IMR-90 (cell line): ENCODE measurements at regions not wholly inside any gene's neighbourhood (a gene's known extent, or its start where the extent isn't known, plus 50 kb on each side); places are given as distances from the start of the nearest gene placed in this dataset.

Experiments
- ATAC-seq: fragments of 200-7000 bp; cut with Tn5 transposase; 2 replicates; pipeline ENCODE4 v1.9.1; 2020; ENCODE audit warnings: low read depth, mild to moderate bottlenecking, moderate library complexity
- BruUV-seq: library from RNA; stranded (reverse); fragments of 400-500 nt; replicated peaks from 2 replicates; lab custom pipeline; 2021; lab: Mats Ljungman, UMichigan
- CTCF ChIA-PET: fragments of 300-600 bp; formaldehyde crosslinking; extraction: SDS; loops from one replicate; lab custom pipeline; 2021; ENCODE audit warnings: antibody characterized with exemption; lab: Yijun Ruan, JAX
- POLR2A ChIA-PET: fragments of 300-600 bp; sonication (Branson Sonifier 250); formaldehyde crosslinking; loops from one replicate; lab custom pipeline; 2022; ENCODE audit warnings: antibody characterized with exemption; ENCODE audit not compliant: unreplicated experiment; lab: Charles Lee
- DNase-seq: peaks from one replicate; pipeline ENCODE4 v3.0.0; 2013
- H2AFZ ChIP-seq: replicated peaks from 2 replicates; pipeline ENCODE3; 2013; ENCODE audit warnings: low read length, mild to moderate bottlenecking; ENCODE audit not compliant: poor library complexity
- H2AK5ac ChIP-seq: 2 replicates; pipeline ENCODE4 v1.6.1; 2013; ENCODE audit warnings: low read depth, low read length, inconsistent platforms
- H2AK9ac ChIP-seq: replicated peaks from 2 replicates; pipeline ENCODE3; 2013; ENCODE audit warnings: mild to moderate bottlenecking, low read depth, low read length, moderate library complexity; ENCODE audit not compliant: poor library complexity
- H2BK120ac ChIP-seq: 2 replicates; pipeline ENCODE4 v1.6.1; 2013; ENCODE audit warnings: low read depth, low read length, inconsistent platforms
- H2BK15ac ChIP-seq: 3 replicates; pipeline ENCODE4 v1.6.1; 2013; ENCODE audit warnings: low read depth, low read length, inconsistent platforms
- H2BK20ac ChIP-seq: 2 replicates; pipeline ENCODE4 v1.6.1; 2013; ENCODE audit warnings: low read depth, mild to moderate bottlenecking, inconsistent platforms, low read length, moderate library complexity
- H2BK5ac ChIP-seq: 2 replicates; pipeline ENCODE4 v1.6.1; 2013; ENCODE audit warnings: mild to moderate bottlenecking, low read depth, low read length, inconsistent platforms; ENCODE audit not compliant: poor library complexity, severe bottlenecking
- H3K14ac ChIP-seq: replicated peaks from 2 replicates; pipeline ENCODE4 v1.6.1; 2013; ENCODE audit warnings: low read depth, low read length, inconsistent platforms
- H3K18ac ChIP-seq: 2 replicates; pipeline ENCODE4 v1.6.1; 2013; ENCODE audit warnings: low read depth, low read length, control low read depth
- H3K23ac ChIP-seq: 2 replicates; pipeline ENCODE4 v1.6.1; 2013; ENCODE audit warnings: low read depth, low read length, inconsistent platforms
- H3K27ac ChIP-seq: 2 replicates; pipeline ENCODE4 v1.5.1; 2013; ENCODE audit warnings: mild to moderate bottlenecking, control low read depth, low read length; ENCODE audit not compliant: insufficient read depth
- H3K27me3 ChIP-seq: 2 replicates; pipeline ENCODE4 v1.6.1; 2013; ENCODE audit warnings: low read length; ENCODE audit not compliant: control insufficient read depth, insufficient read depth
- H3K36me3 ChIP-seq: 2 replicates; pipeline ENCODE4 v1.6.1; 2013; ENCODE audit warnings: low read length, mixed read lengths; ENCODE audit not compliant: control insufficient read depth, insufficient read depth
- H3K4ac ChIP-seq: 2 replicates; pipeline ENCODE4 v1.6.1; 2013; ENCODE audit warnings: low read depth, low read length, inconsistent platforms
- H3K4me1 ChIP-seq: 2 replicates; pipeline ENCODE4 v1.6.1; 2013; ENCODE audit warnings: low read length, mixed read lengths; ENCODE audit not compliant: control insufficient read depth, insufficient read depth
- H3K4me2 ChIP-seq: 2 replicates; pipeline ENCODE4 v1.6.1; 2013; ENCODE audit warnings: low read depth, mild to moderate bottlenecking, control low read depth, low read length, moderate library complexity
- H3K4me3 ChIP-seq: 2 replicates; pipeline ENCODE4 v1.5.1; 2013; ENCODE audit warnings: low read depth, mild to moderate bottlenecking, control low read depth, low read length, moderate library complexity; ENCODE audit not compliant: insufficient read depth
- H3K56ac ChIP-seq: 2 replicates; pipeline ENCODE4 v1.6.1; 2013; ENCODE audit warnings: low read length, inconsistent platforms; ENCODE audit not compliant: insufficient read depth; ENCODE audit errors: extremely low read depth
- H3K79me1 ChIP-seq, 2 experiments: 2 replicates each; pipeline ENCODE4 v1.6.1; 2013; ENCODE audit warnings: low read length in 2 of 2, inconsistent platforms in 1 of 2, low read depth in 1 of 2
- H3K9ac ChIP-seq: 2 replicates; pipeline ENCODE4 v1.6.1; 2013; ENCODE audit warnings: low read depth, low read length, control low read depth
- H3K9me1 ChIP-seq: 2 replicates; pipeline ENCODE4 v1.6.1; 2013; ENCODE audit warnings: low read length, inconsistent platforms; ENCODE audit not compliant: insufficient read depth
- H3K9me3 ChIP-seq: 2 replicates; pipeline ENCODE4 v1.6.1; 2013; ENCODE audit warnings: low read length; ENCODE audit not compliant: control insufficient read depth, insufficient read depth
- H4K20me1 ChIP-seq: 2 replicates; pipeline ENCODE4 v1.6.1; 2013; ENCODE audit warnings: low read length, inconsistent platforms; ENCODE audit not compliant: insufficient read depth
- H4K5ac ChIP-seq: 2 replicates; pipeline ENCODE4 v1.6.1; 2013; ENCODE audit warnings: mild to moderate bottlenecking, low read depth, low read length, control low read depth
- H4K8ac ChIP-seq, 2 experiments: 2 replicates each; pipeline ENCODE4 v1.6.1; 2013; ENCODE audit warnings: low read depth in 2 of 2, low read length in 2 of 2, control low read depth in 1 of 2, inconsistent platforms in 1 of 2
- H4K91ac ChIP-seq: 2 replicates; pipeline ENCODE4 v1.6.1; 2013; ENCODE audit warnings: low read depth, low read length, inconsistent platforms; ENCODE audit not compliant: insufficient read depth
- BHLHE40 ChIP-seq: fragments of 150-350 bp; IDR thresholded peaks from 2 replicates; pipeline ENCODE4 v1.6.1; 2016; ENCODE audit warnings: mild to moderate bottlenecking, low read depth, low read length
- CEBPB ChIP-seq: IDR thresholded peaks from 2 replicates; pipeline ENCODE4 v1.6.1; 2012; ENCODE audit warnings: low read depth, low read length, improper control_type of control experiment
- CHD1 ChIP-seq: IDR thresholded peaks from 2 replicates; pipeline ENCODE4 v1.6.1; 2012; ENCODE audit warnings: low read depth, low read length, improper control_type of control experiment
- FOS ChIP-seq: fragments of 150-350 bp; IDR thresholded peaks from 2 replicates; pipeline ENCODE4 v1.6.1; 2016; ENCODE audit warnings: low read depth, low read length
- MAFK ChIP-seq: IDR thresholded peaks from 2 replicates; pipeline ENCODE4 v1.6.1; 2012; ENCODE audit warnings: low read depth, low read length, improper control_type of control experiment
- MAZ ChIP-seq: IDR thresholded peaks from 2 replicates; pipeline ENCODE4 v1.6.1; 2012; ENCODE audit warnings: low read depth, mild to moderate bottlenecking, low read length, improper control_type of control experiment, moderate library complexity, borderline replicate concordance
- MXI1 ChIP-seq: IDR thresholded peaks from 2 replicates; pipeline ENCODE4 v1.6.1; 2012; ENCODE audit warnings: low read depth, mild to moderate bottlenecking, low read length, moderate library complexity, borderline replicate concordance
- NFE2L2 ChIP-seq: fragments of 150-350 bp; IDR thresholded peaks from 2 replicates; pipeline ENCODE4 v1.6.1; 2016; ENCODE audit warnings: low read depth, mild to moderate bottlenecking, low read length
- POLR2A ChIP-seq: IDR thresholded peaks from 2 replicates; pipeline ENCODE4 v1.6.1; 2012; ENCODE audit warnings: mild to moderate bottlenecking, low read depth, low read length
- RAD21 ChIP-seq: IDR thresholded peaks from 2 replicates; pipeline ENCODE4 v1.6.1; 2012; ENCODE audit warnings: low read length, improper control_type of control experiment
- RCOR1 ChIP-seq: IDR thresholded peaks from 2 replicates; pipeline ENCODE4 v1.6.1; 2012; ENCODE audit warnings: mild to moderate bottlenecking, low read length, improper control_type of control experiment; ENCODE audit not compliant: insufficient replicate concordance
- SMC3 ChIP-seq: fragments of 150-350 bp; IDR thresholded peaks from 2 replicates; pipeline ENCODE4 v1.6.1; 2016; ENCODE audit warnings: low read depth, mild to moderate bottlenecking, antibody characterized with exemption, low read length, moderate library complexity
- whole genome bisulfite sequencing, 2 experiments: methylation state at CpG; one replicate each; pipeline versions ENCODE4 v1.1.5 to v1.1.7; 2013; ENCODE audit warnings: missing lambda C conversion rate in 2 of 2; ENCODE audit not compliant: insufficient read length in 1 of 2; ENCODE audit errors: extremely low coverage in 2 of 2; 5-methylcytosine and 5-hydroxymethylcytosine counted together
- dilution Hi-C: fragments of 300-500 bp; cut with HindIII; formaldehyde crosslinking; loops from one replicate; pipeline ENCODE4 v1.14.3; 2018; ENCODE audit warnings: low sequenced_read_pairs; ENCODE audit not compliant: unreplicated experiment
- in situ Hi-C: fragments of 300-500 bp; cut with MboI; formaldehyde crosslinking; loops from 3 replicates; pipeline ENCODE4 v1.14.3; 2019; ENCODE audit warnings: low sequenced_read_pairs, inconsistent platforms, mixed read lengths
- intact Hi-C: fragments of 100-400 bp; cut with micrococcal nuclease; formaldehyde crosslinking; loops from 2 replicates; pipeline ENCODE4 v1.10.0; 2022
- TF ChIP-seq, protein P1 (sequence below): fragments of 150-350 bp; IDR thresholded peaks from 2 replicates; pipeline ENCODE4 v1.6.1; 2017; ENCODE audit warnings: mild to moderate bottlenecking, antibody characterized with exemption, low read length, low read depth
- TF ChIP-seq, protein P2 (sequence below): conservative IDR thresholded peaks from 2 replicates; pipeline ENCODE4 v1.5.1; 2012; ENCODE audit warnings: mild to moderate bottlenecking, low read depth, low read length, improper control_type of control experiment
- TF ChIP-seq, protein P3 (sequence below): fragments of 150-350 bp; IDR thresholded peaks from 2 replicates; pipeline ENCODE4 v1.6.1; 2016; ENCODE audit warnings: low read depth, mild to moderate bottlenecking, low read length, moderate library complexity, borderline replicate concordance

DNA sequence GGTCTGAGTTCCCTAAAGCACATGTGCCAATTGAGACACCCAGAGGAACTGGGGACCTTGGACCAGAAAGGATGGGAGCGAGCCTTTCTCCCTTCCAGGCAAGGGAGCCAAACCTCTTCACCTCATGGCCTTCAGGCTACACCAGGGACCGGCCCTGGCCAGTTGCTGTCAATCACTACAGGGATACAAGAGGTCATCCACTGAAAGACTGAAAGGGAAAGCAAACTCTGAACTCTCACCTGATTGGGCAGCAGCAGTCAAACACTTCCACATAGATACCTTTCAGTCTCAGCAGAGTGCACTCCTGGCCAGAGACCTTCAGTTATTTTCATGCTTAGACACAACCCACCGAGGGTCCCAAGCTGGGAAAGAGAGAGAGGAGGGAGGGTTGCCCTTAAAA, 1956.0 kb upstream of the LRRTM1 start:
- ATAC-seq (no peak), DNase-seq (no peak)
- Histone ChIP-seq H3K9ac (no peak overlapping the region), H4K8ac (no peak overlapping the region), H3K56ac (no peak overlapping the region), H2AK9ac (no peak overlapping the region), H3K79me1 (no peaks in the 10 kb centered on the region), H3K27me3 (no peaks in the 10 kb centered on the region), H2BK20ac (no peak overlapping the region), H3K36me3 (no peaks in the 10 kb centered on the region), H3K4me1 (no peaks in the 10 kb centered on the region), H3K23ac (no peak overlapping the region), H4K20me1 (no peaks in the 10 kb centered on the region), H3K9me1 (no peaks in the 10 kb centered on the region), H3K4me3 (no peak overlapping the region), H4K91ac (no peak overlapping the region), H4K5ac (no peak overlapping the region), H2AFZ (no peak overlapping the region), H3K4me2 (no peak overlapping the region), H2AK5ac (no peak overlapping the region), H2BK120ac (no peak overlapping the region), H3K27ac (no peak overlapping the region), H3K18ac (no peak overlapping the region), H3K4ac (no peak overlapping the region), H3K14ac (no peak overlapping the region), H2BK15ac (no peak overlapping the region), H3K9me3 (peaks cover 28% of the 10 kb centered on the region), H2BK5ac (no peak overlapping the region)
- CTCF ChIA-PET: no interaction called here
- in situ Hi-C loops (no loop called here), intact Hi-C loops (no loop called here), dilution Hi-C loops (no loop called here)
- POLR2A ChIA-PET: no interaction called here
- TF ChIP-seq MAFK (no peak), CHD1 (no peak), FOS (no peak), RAD21 (no peak), BHLHE40 (no peak), MXI1 (no peak), NFE2L2 (no peak), POLR2A (no peak), CEBPB (no peak), SMC3 (no peak), RCOR1 (no peak), MAZ (no peak)
- TF ChIP-seq, protein P1, sequence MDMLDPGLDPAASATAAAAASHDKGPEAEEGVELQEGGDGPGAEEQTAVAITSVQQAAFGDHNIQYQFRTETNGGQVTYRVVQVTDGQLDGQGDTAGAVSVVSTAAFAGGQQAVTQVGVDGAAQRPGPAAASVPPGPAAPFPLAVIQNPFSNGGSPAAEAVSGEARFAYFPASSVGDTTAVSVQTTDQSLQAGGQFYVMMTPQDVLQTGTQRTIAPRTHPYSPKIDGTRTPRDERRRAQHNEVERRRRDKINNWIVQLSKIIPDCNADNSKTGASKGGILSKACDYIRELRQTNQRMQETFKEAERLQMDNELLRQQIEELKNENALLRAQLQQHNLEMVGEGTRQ: no peak
- TF ChIP-seq, protein P2, sequence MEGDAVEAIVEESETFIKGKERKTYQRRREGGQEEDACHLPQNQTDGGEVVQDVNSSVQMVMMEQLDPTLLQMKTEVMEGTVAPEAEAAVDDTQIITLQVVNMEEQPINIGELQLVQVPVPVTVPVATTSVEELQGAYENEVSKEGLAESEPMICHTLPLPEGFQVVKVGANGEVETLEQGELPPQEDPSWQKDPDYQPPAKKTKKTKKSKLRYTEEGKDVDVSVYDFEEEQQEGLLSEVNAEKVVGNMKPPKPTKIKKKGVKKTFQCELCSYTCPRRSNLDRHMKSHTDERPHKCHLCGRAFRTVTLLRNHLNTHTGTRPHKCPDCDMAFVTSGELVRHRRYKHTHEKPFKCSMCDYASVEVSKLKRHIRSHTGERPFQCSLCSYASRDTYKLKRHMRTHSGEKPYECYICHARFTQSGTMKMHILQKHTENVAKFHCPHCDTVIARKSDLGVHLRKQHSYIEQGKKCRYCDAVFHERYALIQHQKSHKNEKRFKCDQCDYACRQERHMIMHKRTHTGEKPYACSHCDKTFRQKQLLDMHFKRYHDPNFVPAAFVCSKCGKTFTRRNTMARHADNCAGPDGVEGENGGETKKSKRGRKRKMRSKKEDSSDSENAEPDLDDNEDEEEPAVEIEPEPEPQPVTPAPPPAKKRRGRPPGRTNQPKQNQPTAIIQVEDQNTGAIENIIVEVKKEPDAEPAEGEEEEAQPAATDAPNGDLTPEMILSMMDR: no peak
- TF ChIP-seq, protein P3, sequence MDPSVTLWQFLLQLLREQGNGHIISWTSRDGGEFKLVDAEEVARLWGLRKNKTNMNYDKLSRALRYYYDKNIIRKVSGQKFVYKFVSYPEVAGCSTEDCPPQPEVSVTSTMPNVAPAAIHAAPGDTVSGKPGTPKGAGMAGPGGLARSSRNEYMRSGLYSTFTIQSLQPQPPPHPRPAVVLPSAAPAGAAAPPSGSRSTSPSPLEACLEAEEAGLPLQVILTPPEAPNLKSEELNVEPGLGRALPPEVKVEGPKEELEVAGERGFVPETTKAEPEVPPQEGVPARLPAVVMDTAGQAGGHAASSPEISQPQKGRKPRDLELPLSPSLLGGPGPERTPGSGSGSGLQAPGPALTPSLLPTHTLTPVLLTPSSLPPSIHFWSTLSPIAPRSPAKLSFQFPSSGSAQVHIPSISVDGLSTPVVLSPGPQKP: no peak
- BruUV-seq: no TSS peak
- WGBS, 2 experiments: no CpG with 5 or more reads among the region's 3 CpGs
